Smooth muscle cell (in vitro differentiated cells): ENCODE measurements at regions not wholly inside any gene's neighbourhood (a gene's known extent, or its start where the extent isn't known, plus 50 kb on each side); places are given as distances from the start of the nearest gene placed in this dataset.
"Not testable (repeated sequence)": the region's sequence is repeated elsewhere in the genome, so short reads cannot be mapped to it uniquely, and the experiment has no call there.

Experiments used
- DNase-seq: peaks from one replicate; lab custom pipeline; 2025; ENCODE audit not compliant: unreplicated experiment; lab: John Stamatoyannopoulos, UW
- H2AFZ ChIP-seq: fragments of 200-600 bp; sonication (generic); 2 replicates; pipeline ENCODE4 v1.6.0; 2016; ENCODE audit warnings: antibody characterized with exemption, low read depth, mild to moderate bottlenecking
- H3F3A ChIP-seq: fragments of 200-600 bp; sonication (generic); 2 replicates; pipeline ENCODE4 v1.6.0; 2017; ENCODE audit warnings: antibody characterized with exemption, low read depth
- H3K27ac ChIP-seq: fragments of 200-600 bp; sonication (generic); 2 replicates; pipeline ENCODE4 v1.5.1; 2016; ENCODE audit warnings: low read depth, mild to moderate bottlenecking
- H3K27me3 ChIP-seq: fragments of 200-600 bp; sonication (generic); 2 replicates; pipeline ENCODE4 v1.6.1; 2016; ENCODE audit warnings: low read depth, mild to moderate bottlenecking
- H3K36me3 ChIP-seq: fragments of 200-600 bp; sonication (generic); 2 replicates; pipeline ENCODE4 v1.5.1; 2016; ENCODE audit warnings: low read depth
- H3K4me1 ChIP-seq: fragments of 200-600 bp; sonication (generic); 2 replicates; pipeline ENCODE4 v1.5.1; 2016; ENCODE audit warnings: low read depth
- H3K4me2 ChIP-seq: fragments of 200-600 bp; sonication (generic); 2 replicates; pipeline ENCODE4 v1.6.0; 2016; ENCODE audit warnings: mild to moderate bottlenecking
- H3K4me3 ChIP-seq: fragments of 200-600 bp; sonication (generic); 2 replicates; pipeline ENCODE4 v1.5.1; 2016; ENCODE audit warnings: mild to moderate bottlenecking
- H3K79me2 ChIP-seq: fragments of 200-600 bp; sonication (generic); 2 replicates; pipeline ENCODE4 v1.6.0; 2016; ENCODE audit warnings: low read depth, mild to moderate bottlenecking
- H3K9ac ChIP-seq: fragments of 200-600 bp; sonication (generic); 2 replicates; pipeline ENCODE4 v1.6.0; 2016; ENCODE audit warnings: low read depth
- H3K9me3 ChIP-seq: fragments of 200-600 bp; sonication (generic); replicated peaks from 2 replicates; pipeline ENCODE4 v1.5.1; 2016; ENCODE audit warnings: low read depth
- H4K20me1 ChIP-seq: fragments of 200-600 bp; sonication (generic); 2 replicates; pipeline ENCODE4 v1.6.0; 2016; ENCODE audit warnings: low read depth
- WGBS: methylation state at CpG from one replicate; pipeline ENCODE4 v1.1.7; 2016; ENCODE audit warnings: low lambda C conversion rate; 5-methylcytosine and 5-hydroxymethylcytosine counted together
- TF ChIP-seq, protein P1 (sequence below): fragments of 200-600 bp; sonication (generic); IDR thresholded peaks from 2 replicates; pipeline ENCODE4 v1.5.1; 2017; ENCODE audit warnings: borderline replicate concordance, mild to moderate bottlenecking, antibody characterized with exemption; ENCODE audit not compliant: insufficient read depth, poor library complexity, severe bottlenecking

DNA sequence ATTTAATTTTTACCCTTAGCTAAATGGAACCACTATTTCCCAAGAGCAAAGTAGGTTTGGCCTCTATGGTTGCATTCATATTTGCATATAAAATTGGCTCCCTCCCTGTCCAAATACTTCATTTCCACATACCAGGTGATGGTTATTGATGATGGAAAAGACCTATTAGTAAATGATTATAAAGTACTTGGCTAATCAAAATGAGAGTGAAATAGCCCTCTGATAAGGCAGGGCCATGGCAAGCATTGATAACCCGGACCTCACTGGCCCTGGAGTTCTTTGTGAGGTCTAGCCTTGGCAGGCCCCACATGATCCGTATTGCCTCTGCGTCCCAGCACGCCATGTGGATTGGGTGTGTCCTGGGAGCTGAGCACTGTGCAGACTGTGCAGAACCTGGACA is 201.1 kb upstream of the GATA6 start:
- WGBS: 96% methylated on average over 4 of the region's 4 CpGs
- TF ChIP-seq, protein P1, sequence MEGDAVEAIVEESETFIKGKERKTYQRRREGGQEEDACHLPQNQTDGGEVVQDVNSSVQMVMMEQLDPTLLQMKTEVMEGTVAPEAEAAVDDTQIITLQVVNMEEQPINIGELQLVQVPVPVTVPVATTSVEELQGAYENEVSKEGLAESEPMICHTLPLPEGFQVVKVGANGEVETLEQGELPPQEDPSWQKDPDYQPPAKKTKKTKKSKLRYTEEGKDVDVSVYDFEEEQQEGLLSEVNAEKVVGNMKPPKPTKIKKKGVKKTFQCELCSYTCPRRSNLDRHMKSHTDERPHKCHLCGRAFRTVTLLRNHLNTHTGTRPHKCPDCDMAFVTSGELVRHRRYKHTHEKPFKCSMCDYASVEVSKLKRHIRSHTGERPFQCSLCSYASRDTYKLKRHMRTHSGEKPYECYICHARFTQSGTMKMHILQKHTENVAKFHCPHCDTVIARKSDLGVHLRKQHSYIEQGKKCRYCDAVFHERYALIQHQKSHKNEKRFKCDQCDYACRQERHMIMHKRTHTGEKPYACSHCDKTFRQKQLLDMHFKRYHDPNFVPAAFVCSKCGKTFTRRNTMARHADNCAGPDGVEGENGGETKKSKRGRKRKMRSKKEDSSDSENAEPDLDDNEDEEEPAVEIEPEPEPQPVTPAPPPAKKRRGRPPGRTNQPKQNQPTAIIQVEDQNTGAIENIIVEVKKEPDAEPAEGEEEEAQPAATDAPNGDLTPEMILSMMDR: no peak

DNA sequence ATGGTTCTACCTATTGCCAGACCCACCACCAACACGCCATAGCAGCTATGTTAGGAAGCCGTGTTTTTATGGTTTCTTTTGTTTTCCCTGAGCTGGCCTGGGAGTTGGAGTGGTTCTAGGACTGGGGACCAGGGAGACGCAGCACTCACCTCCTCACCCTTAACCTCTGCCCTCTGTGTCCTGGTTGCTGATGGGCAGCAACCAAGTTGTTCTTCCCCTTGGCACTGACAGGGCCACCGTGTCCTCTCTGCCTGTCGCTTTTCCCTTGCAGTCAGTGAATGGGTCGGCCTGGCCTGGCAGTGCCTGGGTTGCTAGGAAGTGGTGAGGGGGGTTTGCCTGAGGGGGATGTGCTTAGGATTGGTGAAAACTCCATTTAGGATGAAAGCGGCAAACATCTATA is 197.1 kb upstream of the GATA6 start:
- Histone ChIP-seq H3K4me1 (no peaks in the 10 kb centered on the region), H3K4me3 (no peak overlapping the region), H3K27me3 (no peaks in the 10 kb centered on the region), H3K79me2 (no peaks in the 10 kb centered on the region), H3K9me3 (no peaks in the 10 kb centered on the region), H3K36me3 (no peaks in the 10 kb centered on the region), H3K9ac (no peak overlapping the region), H3K27ac (no peak overlapping the region), H3K4me2 (no peak overlapping the region), H3F3A (no peaks in the 10 kb centered on the region), H2AFZ (no peak overlapping the region), H4K20me1 (no peaks in the 10 kb centered on the region)
- TF ChIP-seq, protein P1: no peak
- 89% methylated on average over 7 of the region's 7 CpGs for WGBS
- DNase-seq: no peak

More for the DNA sequence above, 201.1 kb upstream of the GATA6 start:
- no peak overlapping the region for H3K4me3 ChIP-seq
- H3K27ac ChIP-seq: no peak overlapping the region
- no peaks in the 10 kb centered on the region for H3K27me3 ChIP-seq
- no peaks in the 10 kb centered on the region for H3K36me3 ChIP-seq
- no peak overlapping the region for H2AFZ ChIP-seq
- no peak for DNase-seq
- H4K20me1 ChIP-seq: no peaks in the 10 kb centered on the region
- H3K79me2 ChIP-seq: no peaks in the 10 kb centered on the region
- no peaks in the 10 kb centered on the region for H3F3A ChIP-seq
- no peak overlapping the region for H3K9ac ChIP-seq
- H3K4me2 ChIP-seq: no peak overlapping the region
- H3K4me1 ChIP-seq: no peaks in the 10 kb centered on the region
- no peaks in the 10 kb centered on the region for H3K9me3 ChIP-seq

DNA sequence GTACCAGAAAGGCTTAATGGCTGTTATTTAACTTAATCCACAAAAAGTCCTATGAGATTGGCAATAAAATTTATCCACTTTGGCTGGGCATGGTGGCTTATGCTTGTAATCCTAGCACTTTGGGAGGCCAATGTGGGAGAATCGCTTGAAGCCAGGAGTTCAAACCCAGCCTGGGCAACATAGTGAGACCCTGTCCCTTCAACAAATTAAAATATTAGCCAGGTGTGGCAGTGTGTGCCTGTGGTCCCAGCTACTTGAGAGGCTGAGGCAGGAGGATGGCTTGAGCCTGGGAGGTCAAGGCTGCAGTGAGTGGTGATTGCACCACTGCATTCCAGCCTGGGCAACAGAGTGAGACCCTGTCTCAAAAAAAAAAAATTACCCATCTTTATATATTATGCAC is 193.4 kb upstream of the GATA6 start:
- not testable (repeated sequence) for H3K4me1 ChIP-seq, DNase-seq, H3K9ac ChIP-seq, H3K4me2 ChIP-seq, H3K4me3 ChIP-seq, H3K79me2 ChIP-seq, H4K20me1 ChIP-seq, H3F3A ChIP-seq, H3K27ac ChIP-seq, H3K9me3 ChIP-seq, H3K27me3 ChIP-seq, H2AFZ ChIP-seq, H3K36me3 ChIP-seq
- 44% methylated on average over 1 of the region's 1 CpG for WGBS

DNA sequence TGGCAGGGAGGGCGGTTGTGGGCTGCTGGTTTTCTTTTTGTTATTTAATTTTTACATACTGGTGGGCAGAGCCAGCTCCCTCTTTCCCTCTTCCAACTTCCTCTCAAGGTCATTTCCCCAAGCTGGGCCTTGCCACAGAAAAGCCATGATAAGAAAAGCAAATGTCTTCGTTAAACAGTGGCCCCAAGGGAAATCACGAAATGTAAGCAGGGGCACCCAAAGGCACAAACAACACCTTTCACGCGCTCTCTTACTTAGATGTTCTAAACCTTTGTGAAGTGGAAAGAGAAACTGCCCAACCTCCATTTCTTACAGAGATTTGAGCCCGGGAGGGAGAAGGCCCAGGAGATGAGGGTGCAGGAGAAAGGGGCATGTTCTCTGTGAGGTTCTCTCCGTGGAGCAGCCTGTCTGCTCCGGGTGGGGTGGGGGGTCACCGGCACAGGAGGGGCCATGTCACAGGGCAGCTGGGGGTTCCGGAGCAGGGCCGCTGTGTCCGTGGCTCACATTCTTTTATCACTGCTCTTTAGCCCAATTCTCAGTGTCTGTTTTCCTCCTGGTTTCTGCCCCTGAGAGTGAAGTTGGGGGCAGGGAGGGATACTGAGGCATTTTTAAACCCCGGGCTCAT is 190.7 kb upstream of the GATA6 start:
- Histone ChIP-seq H3K27me3 (no peaks in the 10 kb centered on the region), H3F3A (no peaks in the 10 kb centered on the region), H3K4me3 (no peak overlapping the region), H2AFZ (no peak overlapping the region), H3K36me3 (no peaks in the 10 kb centered on the region), H3K4me2 (no peak overlapping the region), H3K79me2 (no peaks in the 10 kb centered on the region), H3K4me1 (no peaks in the 10 kb centered on the region), H4K20me1 (no peaks in the 10 kb centered on the region), H3K9me3 (no peaks in the 10 kb centered on the region), H3K27ac (no peak overlapping the region), H3K9ac (no peak overlapping the region)
- WGBS: 66% methylated on average over 10 of the region's 13 CpGs
- DNase-seq: no peak
- TF ChIP-seq, protein P1: no peak
